ENCODE measurements at regions not wholly inside any gene's neighbourhood (a gene's known extent, or its start where the extent isn't known, plus 50 kb on each side); places are given as distances from the start of the nearest gene placed in this dataset.

GRCh38 chr4:157459785-157460184, 239.3 kb downstream of the GRIA2 start:
- DNase-seq, result no peak

GRCh38 chr4:157447195-157447594, 226.7 kb downstream of the GRIA2 start:
- no peak for DNase-seq

GRCh38 chr4:157444014-157444413, 223.5 kb downstream of the GRIA2 start:
- DNase-seq, result no peak

GRCh38 chr4:157443537-157443936, 223.0 kb downstream of the GRIA2 start:
- no peak for DNase-seq

- no peak for DNase-seq
Observed at GRCh38 chr4:157425897-157426296, 205.4 kb downstream of the GRIA2 start.

- no peak for DNase-seq
Observed at GRCh38 chr4:157423526-157424020, 203.0 kb downstream of the GRIA2 start.

GRCh38 chr4:157421365-157421764, 200.8 kb downstream of the GRIA2 start:
- no peak for DNase-seq

Measured in femur (tissue), 1 donor.